Peyer's patch (tissue), 4 donors: ENCODE measurements at regions not wholly inside any gene's neighbourhood (a gene's known extent, or its start where the extent isn't known, plus 50 kb on each side); places are given as distances from the start of the nearest gene placed in this dataset.

ENCODE experiments used
- POLR2A ChIP-seq, 2 donors: fragments of 450-650 bp; IDR thresholded peaks; one replicate each; pipeline ENCODE4 v1.5.1; 2017; ENCODE audit warnings: antibody characterized with exemption in 2 of 2, mild to moderate bottlenecking in 2 of 2, moderate library complexity in 2 of 2
- TF ChIP-seq, protein P1 (sequence below), 6 experiments: fragments of 450-650 bp in 4 of 6; fragments of 200-600 bp in 2 of 6; sonication (generic) in 1 of 6; IDR thresholded peaks; one replicate each; pipeline ENCODE4 v1.5.1; 2017 to 2019; ENCODE audit warnings: antibody characterized with exemption in 6 of 6, mild to moderate bottlenecking in 3 of 6, moderate library complexity in 1 of 6

DNA sequence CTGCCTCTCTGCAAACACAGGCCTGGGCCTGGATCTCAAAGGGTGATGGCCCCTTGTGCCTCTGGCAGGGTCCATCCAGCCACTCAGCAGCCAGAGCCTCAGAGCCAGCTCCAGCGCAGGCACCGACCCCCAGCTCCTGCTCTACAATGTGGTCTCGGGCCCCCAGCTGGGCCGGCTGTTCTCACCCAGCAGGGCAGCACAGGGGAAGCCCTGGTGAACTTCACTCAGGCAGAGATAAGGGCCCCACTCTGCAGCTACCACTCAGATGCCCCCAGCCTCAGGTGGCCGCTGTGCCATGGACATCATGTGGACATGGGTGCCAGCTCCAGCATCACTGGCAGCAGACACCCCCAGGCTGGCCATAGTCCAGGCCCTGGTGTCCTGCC, 173.1 kb downstream of the TBC1D2B start:
- TF ChIP-seq, protein P1, sequence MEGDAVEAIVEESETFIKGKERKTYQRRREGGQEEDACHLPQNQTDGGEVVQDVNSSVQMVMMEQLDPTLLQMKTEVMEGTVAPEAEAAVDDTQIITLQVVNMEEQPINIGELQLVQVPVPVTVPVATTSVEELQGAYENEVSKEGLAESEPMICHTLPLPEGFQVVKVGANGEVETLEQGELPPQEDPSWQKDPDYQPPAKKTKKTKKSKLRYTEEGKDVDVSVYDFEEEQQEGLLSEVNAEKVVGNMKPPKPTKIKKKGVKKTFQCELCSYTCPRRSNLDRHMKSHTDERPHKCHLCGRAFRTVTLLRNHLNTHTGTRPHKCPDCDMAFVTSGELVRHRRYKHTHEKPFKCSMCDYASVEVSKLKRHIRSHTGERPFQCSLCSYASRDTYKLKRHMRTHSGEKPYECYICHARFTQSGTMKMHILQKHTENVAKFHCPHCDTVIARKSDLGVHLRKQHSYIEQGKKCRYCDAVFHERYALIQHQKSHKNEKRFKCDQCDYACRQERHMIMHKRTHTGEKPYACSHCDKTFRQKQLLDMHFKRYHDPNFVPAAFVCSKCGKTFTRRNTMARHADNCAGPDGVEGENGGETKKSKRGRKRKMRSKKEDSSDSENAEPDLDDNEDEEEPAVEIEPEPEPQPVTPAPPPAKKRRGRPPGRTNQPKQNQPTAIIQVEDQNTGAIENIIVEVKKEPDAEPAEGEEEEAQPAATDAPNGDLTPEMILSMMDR (IDR thresholded peaks at IDR 0.05), result no peak
- no peak for TF ChIP-seq POLR2A (IDR thresholded peaks at IDR 0.05)
